ENCODE measurements at regions not wholly inside any gene's neighbourhood (a gene's known extent, or its start where the extent isn't known, plus 50 kb on each side); places are given as distances from the start of the nearest gene placed in this dataset.
A peak's percentile ranks its signal among the peaks of the same experiment; 100 is the strongest.

- peak in 1 of 2 donors; percentile 76 for DNase-seq (ENCODE audit: low read depth in 2 of 2)
- H3K27ac ChIP-seq (ENCODE audit: insufficient read depth, low read length): no peak overlapping the region
Observed at GRCh38 chr2:226658555-226658954, 141.1 kb downstream of the IRS1 start.

GRCh38 chr2:226657340-226658053 lies 142.1 kb downstream of the IRS1 start:
- Histone ChIP-seq H3K36me3 (ENCODE audit: control insufficient read depth, insufficient read depth, low read length) (no peaks in the 10 kb centered on the region), H3K4me3 (replicated peaks in 1 of 4; ENCODE audit: control extremely low read depth in 1 of 4, insufficient read depth in 1 of 4, low read depth in 3 of 4, low read length in 4 of 4) (no peak overlapping the region), H2AFZ (ENCODE audit: low read length) (no peak overlapping the region), H3K79me2 (ENCODE audit: control insufficient read depth, insufficient read depth, low read length) (no peaks in the 10 kb centered on the region), H3K9me3 (ENCODE audit: control insufficient read depth, insufficient read depth, low read depth, low read length) (no peaks in the 10 kb centered on the region), H3K4me2 (ENCODE audit: extremely low read depth, insufficient read depth, low read length) (no peak overlapping the region), H3K27ac (ENCODE audit: insufficient read depth, low read length) (no peak overlapping the region), H3K27me3 (ENCODE audit: control insufficient read depth, insufficient read depth, low read length) (no peaks in the 10 kb centered on the region), H3K9ac (ENCODE audit: insufficient read depth, low read length) (no peak overlapping the region), H4K20me1 (ENCODE audit: control insufficient read depth, extremely low read depth, insufficient read depth, low read length) (no peaks in the 10 kb centered on the region), H3K4me1 (ENCODE audit: control insufficient read depth, extremely low read depth, insufficient read depth, low read length) (peaks cover 18% of the 10 kb centered on the region)
- no peak for TF ChIP-seq EZH2 (IDR thresholded peaks at IDR 0.05; ENCODE audit: low read length, missing control alignments)
- TF ChIP-seq CTCF (conservative IDR thresholded peaks at IDR 0.05 in 1 of 2, IDR thresholded peaks at IDR 0.05 in 1 of 2; ENCODE audit: low read depth in 1 of 2, low read length in 2 of 2): no peak
- DNase-seq (ENCODE audit: low read depth in 2 of 2): no peak

More at GRCh38 chr2:226658555-226658954, 141.1 kb downstream of the IRS1 start:
- Histone ChIP-seq H3K4me2 (ENCODE audit: extremely low read depth, insufficient read depth, low read length) (no peak overlapping the region), H3K9me3 (ENCODE audit: control insufficient read depth, insufficient read depth, low read depth, low read length) (no peaks in the 10 kb centered on the region), H3K36me3 (ENCODE audit: control insufficient read depth, insufficient read depth, low read length) (no peaks in the 10 kb centered on the region), H3K27me3 (ENCODE audit: control insufficient read depth, insufficient read depth, low read length) (no peaks in the 10 kb centered on the region), H2AFZ (ENCODE audit: low read length) (no peak overlapping the region), H4K20me1 (ENCODE audit: control insufficient read depth, extremely low read depth, insufficient read depth, low read length) (no peaks in the 10 kb centered on the region), H3K4me3 (replicated peaks in 1 of 4; ENCODE audit: control extremely low read depth in 1 of 4, insufficient read depth in 1 of 4, low read depth in 3 of 4, low read length in 4 of 4) (no peak overlapping the region), H3K9ac (ENCODE audit: insufficient read depth, low read length) (no peak overlapping the region), H3K79me2 (ENCODE audit: control insufficient read depth, insufficient read depth, low read length) (no peaks in the 10 kb centered on the region), H3K4me1 (ENCODE audit: control insufficient read depth, extremely low read depth, insufficient read depth, low read length) (peaks cover 13% of the 10 kb centered on the region)
- TF ChIP-seq CTCF (conservative IDR thresholded peaks at IDR 0.05 in 1 of 2, IDR thresholded peaks at IDR 0.05 in 1 of 2; ENCODE audit: low read depth in 1 of 2, low read length in 2 of 2) (no peak), EZH2 (IDR thresholded peaks at IDR 0.05; ENCODE audit: low read length, missing control alignments) (no peak)

GRCh38 chr2:226656367-226656766 lies 143.3 kb downstream of the IRS1 start:
- no peak overlapping the region for H3K9ac ChIP-seq (ENCODE audit: insufficient read depth, low read length)
- peaks cover 10% of the 10 kb centered on the region for H3K4me1 ChIP-seq (ENCODE audit: control insufficient read depth, extremely low read depth, insufficient read depth, low read length)
- H3K27me3 ChIP-seq (ENCODE audit: control insufficient read depth, insufficient read depth, low read length): no peaks in the 10 kb centered on the region
- peak; percentile 58 to 59 for DNase-seq (ENCODE audit: low read depth in 2 of 2)
- H2AFZ ChIP-seq (ENCODE audit: low read length): no peak overlapping the region
- H3K79me2 ChIP-seq (ENCODE audit: control insufficient read depth, insufficient read depth, low read length): no peaks in the 10 kb centered on the region
- H3K9me3 ChIP-seq (ENCODE audit: control insufficient read depth, insufficient read depth, low read depth, low read length): no peaks in the 10 kb centered on the region
- no peak for TF ChIP-seq CTCF (conservative IDR thresholded peaks at IDR 0.05 in 1 of 2, IDR thresholded peaks at IDR 0.05 in 1 of 2; ENCODE audit: low read depth in 1 of 2, low read length in 2 of 2)
- TF ChIP-seq EZH2 (IDR thresholded peaks at IDR 0.05; ENCODE audit: low read length, missing control alignments): no peak
- H4K20me1 ChIP-seq (ENCODE audit: control insufficient read depth, extremely low read depth, insufficient read depth, low read length): no peaks in the 10 kb centered on the region
- no peaks in the 10 kb centered on the region for H3K36me3 ChIP-seq (ENCODE audit: control insufficient read depth, insufficient read depth, low read length)
- peak overlapping the region; percentile 49 for H3K4me2 ChIP-seq (ENCODE audit: extremely low read depth, insufficient read depth, low read length)
- H3K4me3 ChIP-seq (replicated peaks in 1 of 4; ENCODE audit: control extremely low read depth in 1 of 4, insufficient read depth in 1 of 4, low read depth in 3 of 4, low read length in 4 of 4): peak overlapping the region in 2 of 4 experiments; percentile 4 to 8
- peak overlapping the region; percentile 16 for H3K27ac ChIP-seq (ENCODE audit: insufficient read depth, low read length)
